ENCODE measurements at regions not wholly inside any gene's neighbourhood (a gene's known extent, or its start where the extent isn't known, plus 50 kb on each side); places are given as distances from the start of the nearest gene placed in this dataset.

GRCh38 chr1:65486613-65487012 is 66.1 kb downstream of the LEPR start:
- CTCF ChIA-PET (ENCODE audit: partially characterized antibody) = no interaction called here
- Histone ChIP-seq H3K27me3 (ENCODE audit: insufficient read depth, low read length) (no peaks in the 10 kb centered on the region), H3K27ac (ENCODE audit: low read depth, low read length) (no peak overlapping the region), H3K4me1 (ENCODE audit: insufficient read depth, low read length) (no peaks in the 10 kb centered on the region), H3K9me3 (ENCODE audit: control insufficient read depth in 1 of 2, low read length in 2 of 2) (no peaks in the 10 kb centered on the region), H3K4me3 (ENCODE audit: low read length in 2 of 2) (no peak overlapping the region), H3K36me3 (ENCODE audit: insufficient read depth, low read length) (no peaks in the 10 kb centered on the region)
- POLR2A ChIA-PET (ENCODE audit: partially characterized antibody) = no interaction called here
- Mint-ChIP-seq H3K9me3 (peaks cover 0 to 2% (median 0%) of the 10 kb centered on the region in 8 donors), H3K27me3 (peaks cover 0 to 2% of the 10 kb centered on the region in 2 donors), H3K27ac (no peak overlapping the region), H3K4me3 (no peak overlapping the region), H3K4me1 (no peaks in the 10 kb centered on the region), H3K36me3 (no peaks in the 10 kb centered on the region)
- no peak for DNase-seq
- intact Hi-C loops (cut with micrococcal nuclease) = no loop called here

- H3K27me3 Mint-ChIP-seq = peaks cover 0 to 2% of the 10 kb centered on the region in 2 donors
- no peaks in the 10 kb centered on the region for H3K4me1 ChIP-seq (ENCODE audit: insufficient read depth, low read length)
- POLR2A ChIA-PET (ENCODE audit: partially characterized antibody) = no interaction called here
These were observed 69.0 kb downstream of the LEPR start for GRCh38 chr1:65489481-65489880.

GRCh38 chr1:65490231-65491009 is 70.0 kb downstream of the LEPR start:
- Histone ChIP-seq H3K4me1 (ENCODE audit: insufficient read depth, low read length) (no peaks in the 10 kb centered on the region), H3K9me3 (ENCODE audit: control insufficient read depth in 1 of 2, low read length in 2 of 2) (no peaks in the 10 kb centered on the region), H3K27me3 (ENCODE audit: insufficient read depth, low read length) (no peaks in the 10 kb centered on the region), H3K27ac (ENCODE audit: low read depth, low read length) (no peak overlapping the region), H3K36me3 (ENCODE audit: insufficient read depth, low read length) (no peaks in the 10 kb centered on the region), H3K4me3 (ENCODE audit: low read length in 2 of 2) (no peak overlapping the region)
- H3K27ac Mint-ChIP-seq = no peak overlapping the region
- intact Hi-C loops (cut with micrococcal nuclease) = no loop called here
- H3K27me3 Mint-ChIP-seq = peaks cover 0 to 2% of the 10 kb centered on the region in 2 donors
- DNase-seq = no peak
- H3K9me3 Mint-ChIP-seq = peaks cover 0 to 2% (median 0%) of the 10 kb centered on the region in 8 donors
- H3K4me3 Mint-ChIP-seq = no peak overlapping the region
- H3K36me3 Mint-ChIP-seq = peaks cover 0 to 11% of the 10 kb centered on the region in 2 donors
- H3K4me1 Mint-ChIP-seq = no peaks in the 10 kb centered on the region
- POLR2A ChIA-PET (ENCODE audit: partially characterized antibody) = no interaction called here
- CTCF ChIA-PET (ENCODE audit: partially characterized antibody) = no interaction called here

More at GRCh38 chr1:65489481-65489880, 69.0 kb downstream of the LEPR start:
- Histone ChIP-seq H3K27me3 (ENCODE audit: insufficient read depth, low read length) (no peaks in the 10 kb centered on the region), H3K36me3 (ENCODE audit: insufficient read depth, low read length) (no peaks in the 10 kb centered on the region), H3K4me3 (ENCODE audit: low read length in 2 of 2) (no peak overlapping the region), H3K27ac (ENCODE audit: low read depth, low read length) (no peak overlapping the region), H3K9me3 (ENCODE audit: control insufficient read depth in 1 of 2, low read length in 2 of 2) (no peaks in the 10 kb centered on the region)
- Mint-ChIP-seq H3K9me3 (peaks cover 0 to 2% (median 0%) of the 10 kb centered on the region in 8 donors), H3K4me3 (no peak overlapping the region), H3K36me3 (peaks cover 0 to 8% of the 10 kb centered on the region in 2 donors), H3K27ac (no peak overlapping the region), H3K4me1 (no peaks in the 10 kb centered on the region)
- no peak for DNase-seq
- intact Hi-C loops (cut with micrococcal nuclease) = no loop called here
- CTCF ChIA-PET (ENCODE audit: partially characterized antibody) = no interaction called here

- Mint-ChIP-seq H3K27me3 (peaks cover 0 to 4% of the 10 kb centered on the region in 2 donors), H3K4me1 (no peaks in the 10 kb centered on the region), H3K9me3 (peaks cover 0 to 2% (median 0%) of the 10 kb centered on the region in 8 donors), H3K36me3 (peaks cover 0 to 11% of the 10 kb centered on the region in 2 donors), H3K4me3 (no peak overlapping the region), H3K27ac (no peak overlapping the region)
- H3K4me3 ChIP-seq (ENCODE audit: low read length in 2 of 2) = no peak overlapping the region
- ChIA-PET CTCF (ENCODE audit: partially characterized antibody) (interaction anchor here (1.1 kb wide), 1 partner anchor 60 kb away, joined by 3 read pairs; no protein-coding TSS in a partner anchor), POLR2A (ENCODE audit: partially characterized antibody) (no interaction called here)
- no peak for DNase-seq
- H3K36me3 ChIP-seq (ENCODE audit: insufficient read depth, low read length) = no peaks in the 10 kb centered on the region
- H3K27ac ChIP-seq (ENCODE audit: low read depth, low read length) = no peak overlapping the region
- H3K27me3 ChIP-seq (ENCODE audit: insufficient read depth, low read length) = no peaks in the 10 kb centered on the region
- intact Hi-C loops (cut with micrococcal nuclease) = no loop called here
- no peaks in the 10 kb centered on the region for H3K9me3 ChIP-seq (ENCODE audit: control insufficient read depth in 1 of 2, low read length in 2 of 2)
- H3K4me1 ChIP-seq (ENCODE audit: insufficient read depth, low read length) = no peaks in the 10 kb centered on the region
These were observed 71.0 kb downstream of the LEPR start for GRCh38 chr1:65491472-65491871.

- CTCF ChIA-PET (ENCODE audit: partially characterized antibody) = no interaction called here
- Histone ChIP-seq H3K36me3 (ENCODE audit: insufficient read depth, low read length) (no peaks in the 10 kb centered on the region), H3K27me3 (ENCODE audit: insufficient read depth, low read length) (no peaks in the 10 kb centered on the region), H3K27ac (ENCODE audit: low read depth, low read length) (no peak overlapping the region), H3K9me3 (ENCODE audit: control insufficient read depth in 1 of 2, low read length in 2 of 2) (no peaks in the 10 kb centered on the region), H3K4me1 (ENCODE audit: insufficient read depth, low read length) (no peaks in the 10 kb centered on the region), H3K4me3 (ENCODE audit: low read length in 2 of 2) (no peak overlapping the region)
- H3K4me1 Mint-ChIP-seq = no peaks in the 10 kb centered on the region
- POLR2A ChIA-PET (ENCODE audit: partially characterized antibody) = no interaction called here
- H3K9me3 Mint-ChIP-seq = peaks cover 0 to 2% (median 0%) of the 10 kb centered on the region in 8 donors
- H3K4me3 Mint-ChIP-seq = no peak overlapping the region
- peaks cover 0 to 11% of the 10 kb centered on the region in 2 donors for H3K36me3 Mint-ChIP-seq
- no peak overlapping the region for H3K27ac Mint-ChIP-seq
- no peak for DNase-seq
- intact Hi-C loops (cut with micrococcal nuclease) = no loop called here
- peaks cover 0 to 3% of the 10 kb centered on the region in 2 donors for H3K27me3 Mint-ChIP-seq
These were observed 73.3 kb downstream of the LEPR start for GRCh38 chr1:65493802-65494201.

GRCh38 chr1:65494671-65495070 is 74.2 kb downstream of the LEPR start:
- no peaks in the 10 kb centered on the region for H3K9me3 ChIP-seq (ENCODE audit: control insufficient read depth in 1 of 2, low read length in 2 of 2)
- no peak overlapping the region for H3K27ac ChIP-seq (ENCODE audit: low read depth, low read length)
- peaks cover 0 to 3% of the 10 kb centered on the region in 2 donors for H3K27me3 Mint-ChIP-seq
- no peaks in the 10 kb centered on the region for H3K4me1 Mint-ChIP-seq
- no peak overlapping the region for H3K4me3 Mint-ChIP-seq
- ChIA-PET POLR2A (ENCODE audit: partially characterized antibody) (no interaction called here), CTCF (ENCODE audit: partially characterized antibody) (no interaction called here)
- H3K36me3 Mint-ChIP-seq = peaks cover 0 to 11% of the 10 kb centered on the region in 2 donors
- intact Hi-C loops (cut with micrococcal nuclease) = no loop called here
- no peak for DNase-seq
- H3K4me1 ChIP-seq (ENCODE audit: insufficient read depth, low read length) = no peaks in the 10 kb centered on the region
- no peaks in the 10 kb centered on the region for H3K36me3 ChIP-seq (ENCODE audit: insufficient read depth, low read length)
- no peak overlapping the region for H3K27ac Mint-ChIP-seq
- H3K4me3 ChIP-seq (ENCODE audit: low read length in 2 of 2) = no peak overlapping the region
- H3K27me3 ChIP-seq (ENCODE audit: insufficient read depth, low read length) = no peaks in the 10 kb centered on the region
- H3K9me3 Mint-ChIP-seq = peaks cover 0 to 2% (median 0%) of the 10 kb centered on the region in 8 donors

GRCh38 chr1:65495137-65495536 is 74.7 kb downstream of the LEPR start:
- POLR2A ChIA-PET (ENCODE audit: partially characterized antibody) = no interaction called here

More at GRCh38 chr1:65495137-65495536, 74.7 kb downstream of the LEPR start:
- no peak overlapping the region for H3K27ac Mint-ChIP-seq
- no peak overlapping the region for H3K27ac ChIP-seq (ENCODE audit: low read depth, low read length)
- no peaks in the 10 kb centered on the region for H3K9me3 ChIP-seq (ENCODE audit: control insufficient read depth in 1 of 2, low read length in 2 of 2)
- H3K27me3 Mint-ChIP-seq = peaks cover 0 to 3% of the 10 kb centered on the region in 2 donors
- H3K4me3 ChIP-seq (ENCODE audit: low read length in 2 of 2) = no peak overlapping the region
- H3K36me3 ChIP-seq (ENCODE audit: insufficient read depth, low read length) = no peaks in the 10 kb centered on the region
- H3K36me3 Mint-ChIP-seq = peaks cover 0 to 14% of the 10 kb centered on the region in 2 donors
- no peaks in the 10 kb centered on the region for H3K4me1 Mint-ChIP-seq
- H3K4me3 Mint-ChIP-seq = no peak overlapping the region
- peaks cover 0 to 2% (median 0%) of the 10 kb centered on the region in 8 donors for H3K9me3 Mint-ChIP-seq
- no peak for DNase-seq
- intact Hi-C loops (cut with micrococcal nuclease) = no loop called here
- no peaks in the 10 kb centered on the region for H3K4me1 ChIP-seq (ENCODE audit: insufficient read depth, low read length)
- no peaks in the 10 kb centered on the region for H3K27me3 ChIP-seq (ENCODE audit: insufficient read depth, low read length)
- CTCF ChIA-PET (ENCODE audit: partially characterized antibody) = no interaction called here

Measured in CD4-positive, alpha-beta memory T cell (primary cell).